IMR-90 (cell line): ENCODE measurements at regions not wholly inside any gene's neighbourhood (a gene's known extent, or its start where the extent isn't known, plus 50 kb on each side); places are given as distances from the start of the nearest gene placed in this dataset.

Experiments used
- ATAC-seq: fragments of 200-7000 bp; cut with Tn5 transposase; 2 replicates; pipeline ENCODE4 v1.9.1; 2020; ENCODE audit warnings: low read depth, mild to moderate bottlenecking, moderate library complexity
- BruUV-seq: library from RNA; stranded (reverse); fragments of 400-500 nt; replicated peaks from 2 replicates; lab custom pipeline; 2021; lab: Mats Ljungman, UMichigan
- CTCF ChIA-PET: fragments of 300-600 bp; formaldehyde crosslinking; extraction: SDS; loops from one replicate; lab custom pipeline; 2021; ENCODE audit warnings: antibody characterized with exemption; lab: Yijun Ruan, JAX
- POLR2A ChIA-PET: fragments of 300-600 bp; sonication (Branson Sonifier 250); formaldehyde crosslinking; loops from one replicate; lab custom pipeline; 2022; ENCODE audit warnings: antibody characterized with exemption; ENCODE audit not compliant: unreplicated experiment; lab: Charles Lee
- DNase-seq: peaks from one replicate; pipeline ENCODE4 v3.0.0; 2013
- H2AFZ ChIP-seq: replicated peaks from 2 replicates; pipeline ENCODE3; 2013; ENCODE audit warnings: low read length, mild to moderate bottlenecking; ENCODE audit not compliant: poor library complexity
- H2AK5ac ChIP-seq: 2 replicates; pipeline ENCODE4 v1.6.1; 2013; ENCODE audit warnings: low read depth, low read length, inconsistent platforms
- H2AK9ac ChIP-seq: replicated peaks from 2 replicates; pipeline ENCODE3; 2013; ENCODE audit warnings: mild to moderate bottlenecking, low read depth, low read length, moderate library complexity; ENCODE audit not compliant: poor library complexity
- H2BK120ac ChIP-seq: 2 replicates; pipeline ENCODE4 v1.6.1; 2013; ENCODE audit warnings: low read depth, low read length, inconsistent platforms
- H2BK15ac ChIP-seq: 3 replicates; pipeline ENCODE4 v1.6.1; 2013; ENCODE audit warnings: low read depth, low read length, inconsistent platforms
- H2BK20ac ChIP-seq: 2 replicates; pipeline ENCODE4 v1.6.1; 2013; ENCODE audit warnings: low read depth, mild to moderate bottlenecking, inconsistent platforms, low read length, moderate library complexity
- H2BK5ac ChIP-seq: 2 replicates; pipeline ENCODE4 v1.6.1; 2013; ENCODE audit warnings: mild to moderate bottlenecking, low read depth, low read length, inconsistent platforms; ENCODE audit not compliant: poor library complexity, severe bottlenecking
- H3K14ac ChIP-seq: replicated peaks from 2 replicates; pipeline ENCODE4 v1.6.1; 2013; ENCODE audit warnings: low read depth, low read length, inconsistent platforms
- H3K18ac ChIP-seq: 2 replicates; pipeline ENCODE4 v1.6.1; 2013; ENCODE audit warnings: low read depth, low read length, control low read depth
- H3K23ac ChIP-seq: 2 replicates; pipeline ENCODE4 v1.6.1; 2013; ENCODE audit warnings: low read depth, low read length, inconsistent platforms
- H3K27ac ChIP-seq: 2 replicates; pipeline ENCODE4 v1.5.1; 2013; ENCODE audit warnings: mild to moderate bottlenecking, control low read depth, low read length; ENCODE audit not compliant: insufficient read depth
- H3K27me3 ChIP-seq: 2 replicates; pipeline ENCODE4 v1.6.1; 2013; ENCODE audit warnings: low read length; ENCODE audit not compliant: control insufficient read depth, insufficient read depth
- H3K36me3 ChIP-seq: 2 replicates; pipeline ENCODE4 v1.6.1; 2013; ENCODE audit warnings: low read length, mixed read lengths; ENCODE audit not compliant: control insufficient read depth, insufficient read depth
- H3K4ac ChIP-seq: 2 replicates; pipeline ENCODE4 v1.6.1; 2013; ENCODE audit warnings: low read depth, low read length, inconsistent platforms
- H3K4me1 ChIP-seq: 2 replicates; pipeline ENCODE4 v1.6.1; 2013; ENCODE audit warnings: low read length, mixed read lengths; ENCODE audit not compliant: control insufficient read depth, insufficient read depth
- H3K4me2 ChIP-seq: 2 replicates; pipeline ENCODE4 v1.6.1; 2013; ENCODE audit warnings: low read depth, mild to moderate bottlenecking, control low read depth, low read length, moderate library complexity
- H3K4me3 ChIP-seq: 2 replicates; pipeline ENCODE4 v1.5.1; 2013; ENCODE audit warnings: low read depth, mild to moderate bottlenecking, control low read depth, low read length, moderate library complexity; ENCODE audit not compliant: insufficient read depth
- H3K56ac ChIP-seq: 2 replicates; pipeline ENCODE4 v1.6.1; 2013; ENCODE audit warnings: low read length, inconsistent platforms; ENCODE audit not compliant: insufficient read depth; ENCODE audit errors: extremely low read depth
- H3K79me1 ChIP-seq, 2 experiments: 2 replicates each; pipeline ENCODE4 v1.6.1; 2013; ENCODE audit warnings: low read length in 2 of 2, inconsistent platforms in 1 of 2, low read depth in 1 of 2
- H3K9ac ChIP-seq: 2 replicates; pipeline ENCODE4 v1.6.1; 2013; ENCODE audit warnings: low read depth, low read length, control low read depth
- H3K9me1 ChIP-seq: 2 replicates; pipeline ENCODE4 v1.6.1; 2013; ENCODE audit warnings: low read length, inconsistent platforms; ENCODE audit not compliant: insufficient read depth
- H3K9me3 ChIP-seq: 2 replicates; pipeline ENCODE4 v1.6.1; 2013; ENCODE audit warnings: low read length; ENCODE audit not compliant: control insufficient read depth, insufficient read depth
- H4K20me1 ChIP-seq: 2 replicates; pipeline ENCODE4 v1.6.1; 2013; ENCODE audit warnings: low read length, inconsistent platforms; ENCODE audit not compliant: insufficient read depth
- H4K5ac ChIP-seq: 2 replicates; pipeline ENCODE4 v1.6.1; 2013; ENCODE audit warnings: mild to moderate bottlenecking, low read depth, low read length, control low read depth
- H4K8ac ChIP-seq, 2 experiments: 2 replicates each; pipeline ENCODE4 v1.6.1; 2013; ENCODE audit warnings: low read depth in 2 of 2, low read length in 2 of 2, control low read depth in 1 of 2, inconsistent platforms in 1 of 2
- H4K91ac ChIP-seq: 2 replicates; pipeline ENCODE4 v1.6.1; 2013; ENCODE audit warnings: low read depth, low read length, inconsistent platforms; ENCODE audit not compliant: insufficient read depth
- MXI1 ChIP-seq: IDR thresholded peaks from 2 replicates; pipeline ENCODE4 v1.6.1; 2012; ENCODE audit warnings: low read depth, mild to moderate bottlenecking, low read length, moderate library complexity, borderline replicate concordance
- NFE2L2 ChIP-seq: fragments of 150-350 bp; IDR thresholded peaks from 2 replicates; pipeline ENCODE4 v1.6.1; 2016; ENCODE audit warnings: low read depth, mild to moderate bottlenecking, low read length
- WGBS, 2 experiments: methylation state at CpG; one replicate each; pipeline versions ENCODE4 v1.1.5 to v1.1.7; 2013; ENCODE audit warnings: missing lambda C conversion rate in 2 of 2; ENCODE audit not compliant: insufficient read length in 1 of 2; ENCODE audit errors: extremely low coverage in 2 of 2; 5-methylcytosine and 5-hydroxymethylcytosine counted together
- dilution Hi-C: fragments of 300-500 bp; cut with HindIII; formaldehyde crosslinking; loops from one replicate; pipeline ENCODE4 v1.14.3; 2018; ENCODE audit warnings: low sequenced_read_pairs; ENCODE audit not compliant: unreplicated experiment
- in situ Hi-C: fragments of 300-500 bp; cut with MboI; formaldehyde crosslinking; loops from 3 replicates; pipeline ENCODE4 v1.14.3; 2019; ENCODE audit warnings: low sequenced_read_pairs, inconsistent platforms, mixed read lengths
- intact Hi-C: fragments of 100-400 bp; cut with micrococcal nuclease; formaldehyde crosslinking; loops from 2 replicates; pipeline ENCODE4 v1.10.0; 2022

GRCh38 chr15:79773128-79773527 lies 123.7 kb downstream of the MTHFS start:
- peaks cover 5% of the 10 kb centered on the region for H3K27me3 ChIP-seq
- no peaks in the 10 kb centered on the region for H3K9me1 ChIP-seq
- H2BK20ac ChIP-seq: no peak overlapping the region
- no peaks in the 10 kb centered on the region for H4K20me1 ChIP-seq
- ChIA-PET CTCF (interaction anchor here (1.1 kb wide), 1 partner anchor 392 kb away, joined by 3 read pairs; no protein-coding TSS in a partner anchor), POLR2A (no interaction called here)
- no TSS peak for BruUV-seq
- no peak overlapping the region for H2BK15ac ChIP-seq
- ATAC-seq (no peak), DNase-seq (no peak)
- no peak overlapping the region for H2AFZ ChIP-seq
- no CpG with 5 or more reads among the region's 7 CpGs for WGBS, 2 experiments
- H4K5ac ChIP-seq: no peak overlapping the region
- no peak for TF ChIP-seq MXI1
- TF ChIP-seq NFE2L2: no peak
- no peaks in the 10 kb centered on the region for H3K79me1 ChIP-seq
- no peaks in the 10 kb centered on the region for H3K36me3 ChIP-seq
- no peak overlapping the region for H3K56ac ChIP-seq
- in situ Hi-C loops: no loop called here
- intact Hi-C loops: no loop called here
- H3K27ac ChIP-seq: no peak overlapping the region
- H4K91ac ChIP-seq: no peak overlapping the region
- no peak overlapping the region for H3K23ac ChIP-seq
- no peak overlapping the region for H3K4ac ChIP-seq
- H4K8ac ChIP-seq: no peak overlapping the region
- H2BK5ac ChIP-seq: no peak overlapping the region
- no peaks in the 10 kb centered on the region for H3K9me3 ChIP-seq
- no peak overlapping the region for H2BK120ac ChIP-seq
- no peak overlapping the region for H2AK5ac ChIP-seq
- no peak overlapping the region for H2AK9ac ChIP-seq
- no peaks in the 10 kb centered on the region for H3K4me1 ChIP-seq
- no peak overlapping the region for H3K4me2 ChIP-seq
- no peak overlapping the region for H3K4me3 ChIP-seq
- no peak overlapping the region for H3K14ac ChIP-seq
- H3K18ac ChIP-seq: no peak overlapping the region
- H3K9ac ChIP-seq: no peak overlapping the region
- dilution Hi-C loops: no loop called here
